ENCODE measurements at regions not wholly inside any gene's neighbourhood (a gene's known extent, or its start where the extent isn't known, plus 50 kb on each side); places are given as distances from the start of the nearest gene placed in this dataset.

- H3K27ac ChIP-seq (ENCODE audit: low read depth, low read length, poor library complexity, severe bottlenecking) = no peak overlapping the region
- no TSS peak for BruUV-seq (replicated peaks)
- no peaks in the 10 kb centered on the region for H3K27me3 ChIP-seq (replicated peaks; ENCODE audit: insufficient read depth, low read depth, low read length, poor library complexity)
- H3K4me3 ChIP-seq (ENCODE audit: low read depth, low read length, poor library complexity, severe bottlenecking) = no peak overlapping the region
- ChIA-PET CTCF (interaction anchor here (0.6 kb wide), 1 partner anchor 122 kb away, joined by 3 read pairs; no protein-coding TSS in a partner anchor), POLR2A (ENCODE audit: low non-redundant PET) (no interaction called here)
- H3K9me3 ChIP-seq (ENCODE audit: low read depth, low read length, poor library complexity, severe bottlenecking) = no peaks in the 10 kb centered on the region
- no peak for DNase-seq (ENCODE audit: low spot score)
- no peaks in the 10 kb centered on the region for H3K4me1 ChIP-seq (ENCODE audit: insufficient read depth, low read length, poor library complexity, severe bottlenecking)
- H3K36me3 ChIP-seq (ENCODE audit: insufficient read depth, low read length, poor library complexity, severe bottlenecking) = no peaks in the 10 kb centered on the region
- intact Hi-C loops (cut with micrococcal nuclease; ENCODE audit: unreplicated experiment) = no loop called here
- TF ChIP-seq CTCF (conservative IDR thresholded peaks at IDR 0.05; ENCODE audit: low read depth, low read length) (no peak), EZH2 (IDR thresholded peaks at IDR 0.05; ENCODE audit: borderline replicate concordance, low read depth, low read length, poor library complexity, severe bottlenecking) (no peak)
These were observed 207.0 kb upstream of the C14orf180 start for GRCh38 chr14:104372390-104373054.

- TF ChIP-seq CTCF (conservative IDR thresholded peaks at IDR 0.05; ENCODE audit: low read depth, low read length) = no peak
- intact Hi-C loops (cut with micrococcal nuclease; ENCODE audit: unreplicated experiment) = no loop called here
- no TSS peak for BruUV-seq (replicated peaks)
- POLR2A ChIA-PET (ENCODE audit: low non-redundant PET) = no interaction called here
- Histone ChIP-seq H3K27ac (ENCODE audit: low read depth, low read length, poor library complexity, severe bottlenecking) (no peak overlapping the region), H3K4me1 (ENCODE audit: insufficient read depth, low read length, poor library complexity, severe bottlenecking) (no peaks in the 10 kb centered on the region), H3K4me3 (ENCODE audit: low read depth, low read length, poor library complexity, severe bottlenecking) (no peak overlapping the region), H3K9me3 (ENCODE audit: low read depth, low read length, poor library complexity, severe bottlenecking) (no peaks in the 10 kb centered on the region), H3K36me3 (ENCODE audit: insufficient read depth, low read length, poor library complexity, severe bottlenecking) (no peaks in the 10 kb centered on the region), H3K27me3 (replicated peaks; ENCODE audit: insufficient read depth, low read depth, low read length, poor library complexity) (no peaks in the 10 kb centered on the region)
- CTCF ChIA-PET = no interaction called here
- DNase-seq (ENCODE audit: low spot score) = no peak
These were observed 206.3 kb upstream of the C14orf180 start for GRCh38 chr14:104373055-104373854.

- no peak for TF ChIP-seq CTCF (conservative IDR thresholded peaks at IDR 0.05; ENCODE audit: low read depth, low read length)
- TF ChIP-seq EZH2 (IDR thresholded peaks at IDR 0.05; ENCODE audit: borderline replicate concordance, low read depth, low read length, poor library complexity, severe bottlenecking) = no peak
- ChIA-PET CTCF (no interaction called here), POLR2A (ENCODE audit: low non-redundant PET) (no interaction called here)
- Histone ChIP-seq H3K27ac (ENCODE audit: low read depth, low read length, poor library complexity, severe bottlenecking) (no peak overlapping the region), H3K27me3 (replicated peaks; ENCODE audit: insufficient read depth, low read depth, low read length, poor library complexity) (no peaks in the 10 kb centered on the region), H3K36me3 (ENCODE audit: insufficient read depth, low read length, poor library complexity, severe bottlenecking) (no peaks in the 10 kb centered on the region), H3K9me3 (ENCODE audit: low read depth, low read length, poor library complexity, severe bottlenecking) (no peaks in the 10 kb centered on the region), H3K4me3 (ENCODE audit: low read depth, low read length, poor library complexity, severe bottlenecking) (no peak overlapping the region), H3K4me1 (ENCODE audit: insufficient read depth, low read length, poor library complexity, severe bottlenecking) (no peaks in the 10 kb centered on the region)
- DNase-seq (ENCODE audit: low spot score) = no peak
- BruUV-seq (replicated peaks) = no TSS peak
- intact Hi-C loops (cut with micrococcal nuclease; ENCODE audit: unreplicated experiment) = no loop called here
These were observed 205.5 kb upstream of the C14orf180 start for GRCh38 chr14:104373855-104374717.
